ENCODE measurements at regions not wholly inside any gene's neighbourhood (a gene's known extent, or its start where the extent isn't known, plus 50 kb on each side); places are given as distances from the start of the nearest gene placed in this dataset.
"Not testable (repeated sequence)": the region's sequence is repeated elsewhere in the genome, so short reads cannot be mapped to it uniquely, and the experiment has no call there.

GRCh38 chr2:185644828-185645227 lies 93.8 kb upstream of the FSIP2 start:
- DNase-seq (ENCODE audit: low read depth, low spot score) = peak; percentile 4

DNA sequence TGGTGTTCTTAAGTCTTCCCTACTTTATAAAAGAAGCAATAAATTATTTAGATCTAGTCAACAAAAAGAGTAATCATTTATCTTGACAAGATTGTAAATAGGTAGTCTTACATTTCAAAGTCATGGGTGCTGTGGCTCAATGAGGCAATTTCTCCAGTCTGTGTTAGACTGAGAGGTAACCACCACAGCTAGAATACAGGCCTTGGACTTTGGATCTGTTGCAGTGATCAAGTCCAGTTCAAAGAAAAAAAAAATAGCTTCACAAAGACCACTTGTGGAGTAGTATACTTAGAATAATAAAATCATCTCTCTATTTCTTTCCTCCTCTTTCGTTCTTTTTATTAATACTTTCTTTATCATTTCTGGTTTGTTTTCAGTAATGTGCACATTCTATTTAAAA lies 93.1 kb upstream of the FSIP2 start:
- no peak for DNase-seq (ENCODE audit: low read depth, low spot score)

GRCh38 chr2:185658750-185659149 lies 79.9 kb upstream of the FSIP2 start:
- DNase-seq (ENCODE audit: low read depth, low spot score) = no peak

- DNase-seq (ENCODE audit: low read depth, low spot score) = no peak
Measured at GRCh38 chr2:185663811-185664210, 74.8 kb upstream of the FSIP2 start.

- DNase-seq (ENCODE audit: low read depth, low spot score) = no peak
Measured at GRCh38 chr2:185664384-185664783, 74.2 kb upstream of the FSIP2 start.

DNA sequence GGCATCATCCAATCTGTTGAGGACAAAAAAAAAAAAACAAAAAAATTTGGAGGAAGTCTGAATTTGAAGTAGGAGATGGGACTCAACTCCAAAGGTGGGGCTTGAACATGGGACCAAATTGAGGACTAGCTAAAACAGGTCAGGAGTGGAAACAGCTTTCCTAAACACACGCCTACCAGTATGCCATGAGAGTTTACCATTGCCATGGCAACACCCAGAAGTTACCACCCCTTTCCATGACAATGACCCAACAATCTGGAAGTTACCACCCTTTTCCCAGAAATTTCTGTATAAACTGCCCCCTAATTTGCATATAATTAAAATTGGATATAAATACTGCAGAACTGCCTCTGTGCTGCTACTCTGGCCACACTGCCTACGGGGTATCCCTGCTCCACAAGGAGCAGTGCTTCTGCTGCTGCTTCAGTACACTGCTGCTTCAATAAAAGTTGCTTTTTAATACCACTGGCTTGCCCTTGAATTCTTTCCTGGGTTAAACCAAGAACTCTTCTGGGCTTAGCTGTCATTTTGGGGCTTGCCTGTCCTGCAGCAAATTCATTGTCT lies 73.3 kb upstream of the FSIP2 start:
- no peak for DNase-seq (ENCODE audit: low read depth, low spot score)

DNA sequence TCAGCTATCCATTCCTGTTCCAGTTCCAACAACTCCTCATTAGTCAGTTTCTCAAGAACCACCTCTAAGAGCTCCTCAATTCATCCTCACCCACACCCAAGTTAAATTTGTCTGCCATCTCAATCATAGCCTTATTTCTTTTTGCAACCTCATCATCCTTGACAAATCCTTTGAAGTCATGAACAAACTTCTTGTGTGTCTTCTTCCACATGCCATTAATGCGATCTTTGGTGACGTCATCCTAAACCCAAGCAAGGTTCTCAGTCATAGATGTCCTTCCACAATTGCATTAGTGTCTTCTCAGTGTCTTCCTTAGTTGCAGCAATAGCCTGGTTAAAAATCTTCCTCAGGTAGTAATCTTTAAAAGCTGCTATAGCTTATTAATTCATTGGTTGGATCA lies 71.2 kb upstream of the FSIP2 start:
- DNase-seq (ENCODE audit: low read depth, low spot score) = no peak

DNA sequence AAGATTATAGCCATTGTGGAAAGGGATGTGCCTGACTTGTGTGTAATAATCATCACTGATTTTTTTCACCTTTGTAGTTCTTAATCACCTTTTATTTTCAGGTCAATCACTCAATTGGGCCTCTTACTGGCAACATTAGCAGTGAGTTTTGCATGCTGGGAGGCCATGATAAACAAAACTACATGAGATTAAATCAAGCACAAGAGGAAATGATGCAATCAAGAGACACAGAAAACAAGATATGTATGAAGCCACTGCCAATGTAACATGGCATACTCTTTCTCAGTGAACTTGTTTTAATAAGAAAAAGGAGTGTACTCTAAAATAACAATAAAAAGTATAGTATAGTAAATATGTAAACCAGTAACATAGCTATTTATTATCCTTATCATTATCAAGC lies 69.9 kb upstream of the FSIP2 start:
- DNase-seq (ENCODE audit: low read depth, low spot score) = no peak

- no peak for DNase-seq (ENCODE audit: low read depth, low spot score)
Measured at GRCh38 chr2:185674232-185674631, 64.4 kb upstream of the FSIP2 start.

GRCh38 chr2:185676316-185676715 lies 62.3 kb upstream of the FSIP2 start:
- no peak for DNase-seq (ENCODE audit: low read depth, low spot score)

- DNase-seq (ENCODE audit: low read depth, low spot score) = not testable (repeated sequence)
Measured at GRCh38 chr2:185687001-185687400, 51.6 kb upstream of the FSIP2 start.

DNA sequence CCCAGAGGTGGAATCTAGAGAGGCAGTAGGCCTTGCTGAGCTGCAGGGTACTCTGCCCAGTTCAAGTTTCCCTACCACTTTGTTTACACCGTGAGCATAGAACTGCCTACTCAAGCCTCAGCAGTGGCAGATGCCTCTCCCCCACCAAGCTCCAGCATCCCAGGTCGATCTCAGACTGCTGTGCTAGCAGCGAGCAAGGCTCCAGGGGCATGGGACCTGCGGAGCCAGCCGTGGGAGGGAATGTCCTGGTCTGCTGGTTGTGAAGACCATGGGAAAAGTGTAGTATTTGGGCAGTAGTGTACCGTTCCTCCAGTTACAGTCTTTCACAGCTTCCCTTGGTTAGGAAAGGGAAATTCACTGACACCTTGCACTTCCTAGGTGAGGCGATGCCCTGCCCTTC lies 50.6 kb upstream of the FSIP2 start:
- DNase-seq (ENCODE audit: low read depth, low spot score) = no peak
